ENCODE measurements at regions not wholly inside any gene's neighbourhood (a gene's known extent, or its start where the extent isn't known, plus 50 kb on each side); places are given as distances from the start of the nearest gene placed in this dataset.

- DNase-seq = no peak
- Histone ChIP-seq H3K9ac (no peak overlapping the region), H3K27me3 (ENCODE audit: insufficient read depth) (no peaks in the 10 kb centered on the region), H3K4me3 (ENCODE audit: low read depth in 2 of 2, low read length in 1 of 2) (no peak overlapping the region), H3K4me1 (ENCODE audit: control insufficient read depth in 1 of 2, insufficient read depth in 2 of 2, low read depth in 1 of 2, low read length in 1 of 2) (no peaks in the 10 kb centered on the region; a peak in 2 of 4 replicates), H2AFZ (ENCODE audit: low read depth) (no peak overlapping the region), H3K9me3 (no peaks in the 10 kb centered on the region), H3K79me2 (ENCODE audit: insufficient read depth) (no peaks in the 10 kb centered on the region), H3K27ac (ENCODE audit: low read depth in 2 of 2, low read length in 1 of 2) (no peak overlapping the region), H3K36me3 (replicated peaks in 1 of 2; ENCODE audit: control insufficient read depth in 1 of 2, insufficient read depth in 2 of 2, low read length in 1 of 2) (no peaks in the 10 kb centered on the region), H3K4me2 (no peak overlapping the region), H3K9me2 (no peaks in the 10 kb centered on the region), H3F3A (replicated peaks; ENCODE audit: insufficient read depth) (no peaks in the 10 kb centered on the region), H4K20me1 (ENCODE audit: insufficient read depth) (no peaks in the 10 kb centered on the region)
- TF ChIP-seq MEF2A (IDR thresholded peaks at IDR 0.05; ENCODE audit: borderline replicate concordance, low read depth) = no peak
- POLR2A ChIA-PET = no interaction called here
- CTCF ChIA-PET = no interaction called here
- WGBS (ENCODE audit: low lambda C conversion rate) = 7% methylated on average over 1 of the region's 1 CpG
Measured at GRCh38 chr4:149293046-149293649, 522.5 kb downstream of the IQCM start.

DNA sequence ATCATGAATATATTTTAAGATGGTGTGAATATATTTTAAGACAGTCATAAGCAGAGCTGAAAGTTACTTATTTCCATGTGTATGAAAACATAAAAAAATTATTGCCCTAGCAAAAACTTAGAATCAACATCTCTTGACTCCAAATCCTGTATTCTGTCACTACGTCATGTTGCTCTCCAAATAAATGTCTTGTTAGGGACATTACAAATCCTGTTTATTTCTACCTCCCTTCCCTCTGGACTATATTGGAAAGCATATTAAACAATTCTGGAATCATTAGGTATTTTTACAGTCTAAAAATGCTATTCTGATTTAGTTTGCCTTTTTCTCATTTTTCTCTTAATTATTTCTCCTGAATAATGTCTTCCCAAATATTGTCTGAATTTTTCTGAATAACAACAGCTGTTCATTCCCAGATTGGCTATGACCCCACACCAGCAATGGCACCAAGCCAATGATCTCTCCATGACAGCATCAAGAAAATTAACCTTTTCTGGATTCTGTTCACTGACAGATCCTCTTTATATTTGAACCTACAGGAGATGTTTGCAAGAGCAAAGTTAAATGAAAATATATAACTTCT is 523.1 kb downstream of the IQCM start:
- 3% methylated on average over 1 of the region's 1 CpG for WGBS (ENCODE audit: low lambda C conversion rate)
- Histone ChIP-seq H4K20me1 (ENCODE audit: insufficient read depth) (no peaks in the 10 kb centered on the region), H3K79me2 (ENCODE audit: insufficient read depth) (no peaks in the 10 kb centered on the region), H3K9me3 (no peaks in the 10 kb centered on the region), H3K27me3 (ENCODE audit: insufficient read depth) (no peaks in the 10 kb centered on the region), H3K4me2 (no peak overlapping the region), H3K36me3 (replicated peaks in 1 of 2; ENCODE audit: control insufficient read depth in 1 of 2, insufficient read depth in 2 of 2, low read length in 1 of 2) (no peaks in the 10 kb centered on the region), H3F3A (replicated peaks; ENCODE audit: insufficient read depth) (no peaks in the 10 kb centered on the region), H3K9ac (no peak overlapping the region), H3K4me1 (ENCODE audit: control insufficient read depth in 1 of 2, insufficient read depth in 2 of 2, low read depth in 1 of 2, low read length in 1 of 2) (no peaks in the 10 kb centered on the region; a peak in 2 of 4 replicates), H3K27ac (ENCODE audit: low read depth in 2 of 2, low read length in 1 of 2) (no peak overlapping the region), H3K9me2 (no peaks in the 10 kb centered on the region), H2AFZ (ENCODE audit: low read depth) (no peak overlapping the region), H3K4me3 (ENCODE audit: low read depth in 2 of 2, low read length in 1 of 2) (no peak overlapping the region)
- DNase-seq = no peak
- CTCF ChIA-PET = no interaction called here
- no peak for TF ChIP-seq MEF2A (IDR thresholded peaks at IDR 0.05; ENCODE audit: borderline replicate concordance, low read depth)
- no peak for TF ChIP-seq TEAD4 (IDR thresholded peaks at IDR 0.05; ENCODE audit: borderline replicate concordance, insufficient read depth)
- TF ChIP-seq EP300 (IDR thresholded peaks at IDR 0.05; ENCODE audit: borderline replicate concordance in 1 of 2, low read depth in 1 of 2, low read length in 1 of 2) = no peak
- TF ChIP-seq TCF12 (IDR thresholded peaks at IDR 0.05) = no peak
- TF ChIP-seq RXRA (IDR thresholded peaks at IDR 0.05; ENCODE audit: borderline replicate concordance, low read depth) = no peak
- no peak for TF ChIP-seq RAD21 (IDR thresholded peaks at IDR 0.05; ENCODE audit: low read length)
- TF ChIP-seq REST (IDR thresholded peaks at IDR 0.05; ENCODE audit: low read depth, low read length) = no peak
- TF ChIP-seq EZH2phosphoT487 (IDR thresholded peaks at IDR 0.05; ENCODE audit: borderline replicate concordance, low read depth) = no peak
- TF ChIP-seq, protein P1, sequence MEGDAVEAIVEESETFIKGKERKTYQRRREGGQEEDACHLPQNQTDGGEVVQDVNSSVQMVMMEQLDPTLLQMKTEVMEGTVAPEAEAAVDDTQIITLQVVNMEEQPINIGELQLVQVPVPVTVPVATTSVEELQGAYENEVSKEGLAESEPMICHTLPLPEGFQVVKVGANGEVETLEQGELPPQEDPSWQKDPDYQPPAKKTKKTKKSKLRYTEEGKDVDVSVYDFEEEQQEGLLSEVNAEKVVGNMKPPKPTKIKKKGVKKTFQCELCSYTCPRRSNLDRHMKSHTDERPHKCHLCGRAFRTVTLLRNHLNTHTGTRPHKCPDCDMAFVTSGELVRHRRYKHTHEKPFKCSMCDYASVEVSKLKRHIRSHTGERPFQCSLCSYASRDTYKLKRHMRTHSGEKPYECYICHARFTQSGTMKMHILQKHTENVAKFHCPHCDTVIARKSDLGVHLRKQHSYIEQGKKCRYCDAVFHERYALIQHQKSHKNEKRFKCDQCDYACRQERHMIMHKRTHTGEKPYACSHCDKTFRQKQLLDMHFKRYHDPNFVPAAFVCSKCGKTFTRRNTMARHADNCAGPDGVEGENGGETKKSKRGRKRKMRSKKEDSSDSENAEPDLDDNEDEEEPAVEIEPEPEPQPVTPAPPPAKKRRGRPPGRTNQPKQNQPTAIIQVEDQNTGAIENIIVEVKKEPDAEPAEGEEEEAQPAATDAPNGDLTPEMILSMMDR (IDR thresholded peaks at IDR 0.05) = no peak
- no peak for TF ChIP-seq NRF1 (IDR thresholded peaks at IDR 0.05; ENCODE audit: low read depth, low read length)
- no peak for TF ChIP-seq FOXM1 (IDR thresholded peaks at IDR 0.05; ENCODE audit: low read depth)
- TF ChIP-seq, protein P2, sequence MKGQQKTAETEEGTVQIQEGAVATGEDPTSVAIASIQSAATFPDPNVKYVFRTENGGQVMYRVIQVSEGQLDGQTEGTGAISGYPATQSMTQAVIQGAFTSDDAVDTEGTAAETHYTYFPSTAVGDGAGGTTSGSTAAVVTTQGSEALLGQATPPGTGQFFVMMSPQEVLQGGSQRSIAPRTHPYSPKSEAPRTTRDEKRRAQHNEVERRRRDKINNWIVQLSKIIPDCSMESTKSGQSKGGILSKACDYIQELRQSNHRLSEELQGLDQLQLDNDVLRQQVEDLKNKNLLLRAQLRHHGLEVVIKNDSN (IDR thresholded peaks at IDR 0.05; ENCODE audit: borderline replicate concordance, low read depth) = no peak
- TF ChIP-seq CHD2 (IDR thresholded peaks at IDR 0.05; ENCODE audit: low read length, partially characterized antibody) = no peak
- no peak for TF ChIP-seq FOSL2 (IDR thresholded peaks at IDR 0.05; ENCODE audit: borderline replicate concordance, low read depth)
- TF ChIP-seq, protein P3, sequence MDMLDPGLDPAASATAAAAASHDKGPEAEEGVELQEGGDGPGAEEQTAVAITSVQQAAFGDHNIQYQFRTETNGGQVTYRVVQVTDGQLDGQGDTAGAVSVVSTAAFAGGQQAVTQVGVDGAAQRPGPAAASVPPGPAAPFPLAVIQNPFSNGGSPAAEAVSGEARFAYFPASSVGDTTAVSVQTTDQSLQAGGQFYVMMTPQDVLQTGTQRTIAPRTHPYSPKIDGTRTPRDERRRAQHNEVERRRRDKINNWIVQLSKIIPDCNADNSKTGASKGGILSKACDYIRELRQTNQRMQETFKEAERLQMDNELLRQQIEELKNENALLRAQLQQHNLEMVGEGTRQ (IDR thresholded peaks at IDR 0.05; ENCODE audit: borderline replicate concordance, low read depth, low read length) = no peak
- TF ChIP-seq RCOR1 (IDR thresholded peaks at IDR 0.05; ENCODE audit: low read length) = no peak
- no peak for TF ChIP-seq SMC3 (IDR thresholded peaks at IDR 0.05; ENCODE audit: low read depth, low read length)
- TF ChIP-seq YY1 (IDR thresholded peaks at IDR 0.05; ENCODE audit: low read depth) = no peak
- TF ChIP-seq MXI1 (IDR thresholded peaks at IDR 0.05; ENCODE audit: low read depth, low read length) = no peak
- POLR2A ChIA-PET = no interaction called here

Measured in SK-N-SH (cell line).